Transverse colon (tissue), 4 donors: ENCODE measurements at regions not wholly inside any gene's neighbourhood (a gene's known extent, or its start where the extent isn't known, plus 50 kb on each side); places are given as distances from the start of the nearest gene placed in this dataset.

ENCODE experiments used
- EP300 ChIP-seq: sonication (generic); formaldehyde crosslinking; IDR thresholded peaks from one replicate; pipeline ENCODE4 v1.6.1; 2017; ENCODE audit warnings: antibody characterized with exemption, low read depth
- POLR2A ChIP-seq: fragments of 450-650 bp; IDR thresholded peaks from one replicate; pipeline ENCODE4 v1.6.1; 2016; ENCODE audit warnings: antibody characterized with exemption, mild to moderate bottlenecking, moderate library complexity
- POLR2AphosphoS5 ChIP-seq, 3 donors: sonication (generic); formaldehyde crosslinking; IDR thresholded peaks; one replicate each; pipeline ENCODE4 v1.6.1; 2016; ENCODE audit warnings: antibody characterized with exemption in 3 of 3
- TF ChIP-seq, protein P1 (sequence below), 5 experiments: fragments of 200-600 bp in 3 of 5; fragments of 450-650 bp in 2 of 5; sonication (generic) in 3 of 5; IDR thresholded peaks; 1 replicate in 2 of 5; 2 replicates in 3 of 5; pipeline ENCODE4 v1.5.1; 2016 to 2017; ENCODE audit warnings: antibody characterized with exemption in 5 of 5, inconsistent platforms in 3 of 5, mild to moderate bottlenecking in 2 of 5, moderate library complexity in 1 of 5

DNA sequence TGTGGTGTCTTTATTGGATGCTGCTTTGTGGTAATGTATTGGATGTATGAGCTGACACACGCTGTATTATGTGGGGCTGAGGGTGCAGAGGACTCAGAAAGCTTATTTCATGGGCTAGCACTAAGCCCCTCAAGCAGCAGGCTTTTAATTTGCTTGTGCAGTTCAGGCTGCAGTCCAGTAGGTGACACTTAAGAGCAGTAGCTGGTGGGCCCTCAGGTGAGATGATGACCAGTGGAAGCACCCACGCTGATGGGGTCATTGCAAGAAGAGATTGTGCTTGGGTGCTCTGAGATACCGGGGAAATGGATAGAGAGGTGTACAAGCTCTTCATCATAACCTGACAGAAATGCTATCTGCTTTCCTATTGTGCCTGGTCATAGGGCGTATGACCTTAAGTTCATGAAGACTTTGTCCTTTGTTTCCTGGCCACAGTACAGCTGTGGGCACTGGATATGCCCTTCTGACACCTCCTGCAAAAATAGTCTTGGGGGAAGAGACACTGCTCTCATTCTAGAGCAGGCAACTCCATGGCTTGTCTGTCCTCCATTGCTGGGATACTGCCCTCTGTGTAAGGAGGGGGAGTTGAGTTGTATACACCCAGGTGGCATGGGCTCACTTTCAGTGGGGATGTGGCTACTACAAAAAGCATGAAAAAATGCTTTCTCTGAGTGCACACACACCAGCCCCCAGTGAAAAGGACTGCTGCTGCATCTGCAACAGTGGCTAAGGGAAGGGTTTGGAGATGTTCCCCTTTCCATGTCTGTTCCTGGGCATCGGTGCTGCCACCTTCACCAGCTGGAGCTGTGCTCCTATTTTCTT is 205.7 kb upstream of the ZSWIM2 start:
- TF ChIP-seq, protein P1, sequence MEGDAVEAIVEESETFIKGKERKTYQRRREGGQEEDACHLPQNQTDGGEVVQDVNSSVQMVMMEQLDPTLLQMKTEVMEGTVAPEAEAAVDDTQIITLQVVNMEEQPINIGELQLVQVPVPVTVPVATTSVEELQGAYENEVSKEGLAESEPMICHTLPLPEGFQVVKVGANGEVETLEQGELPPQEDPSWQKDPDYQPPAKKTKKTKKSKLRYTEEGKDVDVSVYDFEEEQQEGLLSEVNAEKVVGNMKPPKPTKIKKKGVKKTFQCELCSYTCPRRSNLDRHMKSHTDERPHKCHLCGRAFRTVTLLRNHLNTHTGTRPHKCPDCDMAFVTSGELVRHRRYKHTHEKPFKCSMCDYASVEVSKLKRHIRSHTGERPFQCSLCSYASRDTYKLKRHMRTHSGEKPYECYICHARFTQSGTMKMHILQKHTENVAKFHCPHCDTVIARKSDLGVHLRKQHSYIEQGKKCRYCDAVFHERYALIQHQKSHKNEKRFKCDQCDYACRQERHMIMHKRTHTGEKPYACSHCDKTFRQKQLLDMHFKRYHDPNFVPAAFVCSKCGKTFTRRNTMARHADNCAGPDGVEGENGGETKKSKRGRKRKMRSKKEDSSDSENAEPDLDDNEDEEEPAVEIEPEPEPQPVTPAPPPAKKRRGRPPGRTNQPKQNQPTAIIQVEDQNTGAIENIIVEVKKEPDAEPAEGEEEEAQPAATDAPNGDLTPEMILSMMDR (IDR thresholded peaks at IDR 0.05), result no peak
- TF ChIP-seq POLR2AphosphoS5 (IDR thresholded peaks at IDR 0.05), result no peak
- TF ChIP-seq POLR2A, result no peak
- no peak for TF ChIP-seq EP300
